Activated CD4-positive, CD25-positive, alpha-beta regulatory T cell (primary cell): ENCODE measurements at regions not wholly inside any gene's neighbourhood (a gene's known extent, or its start where the extent isn't known, plus 50 kb on each side); places are given as distances from the start of the nearest gene placed in this dataset.
"Not testable (repeated sequence)": the region's sequence is repeated elsewhere in the genome, so short reads cannot be mapped to it uniquely, and the experiment has no call there.

Experiments used
- DNase-seq, 4 experiments: peaks; one replicate each; lab custom pipeline; 2025; lab: John Stamatoyannopoulos, UW

DNA sequence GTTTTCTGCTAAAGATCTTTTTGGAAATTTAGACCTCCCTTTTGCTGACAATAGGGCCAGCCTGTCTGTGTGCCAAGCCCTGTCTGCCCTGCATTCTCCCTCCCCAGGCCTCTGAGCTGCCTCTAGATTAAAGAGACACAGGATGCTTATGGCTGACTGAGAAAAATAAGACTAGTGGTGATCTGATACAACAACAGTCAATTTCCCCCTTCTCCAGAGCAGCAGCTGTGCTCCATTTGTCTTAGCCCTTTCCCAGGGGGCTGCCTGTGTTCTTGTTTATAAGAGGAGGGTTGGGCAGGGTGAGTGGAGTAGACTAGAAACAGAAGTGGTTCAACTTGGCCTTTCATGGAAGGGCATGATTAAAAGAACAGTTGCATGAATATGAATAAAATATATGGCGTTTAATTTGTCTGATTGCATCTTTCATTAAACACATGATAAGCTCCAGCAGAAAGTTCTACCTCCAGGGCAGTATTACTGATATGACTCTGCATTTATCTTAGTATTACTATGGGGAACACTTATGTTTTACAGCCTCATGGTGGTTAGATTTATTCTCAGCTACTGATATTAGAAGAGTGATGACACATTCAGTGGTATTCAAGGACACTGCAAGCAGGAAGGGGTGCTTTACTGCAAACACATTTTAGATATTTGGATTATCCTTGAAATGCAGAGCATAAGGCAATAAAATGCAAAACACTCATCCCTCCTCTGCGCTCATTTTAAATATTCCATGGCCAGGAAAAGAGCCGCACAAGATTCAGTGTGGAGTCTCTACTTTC, 150.2 kb upstream of the CLEC14A start:
- DNase-seq: no peak

- DNase-seq: no peak
Measured at GRCh38 chr14:38404616-38405015, 148.7 kb upstream of the CLEC14A start.

DNA sequence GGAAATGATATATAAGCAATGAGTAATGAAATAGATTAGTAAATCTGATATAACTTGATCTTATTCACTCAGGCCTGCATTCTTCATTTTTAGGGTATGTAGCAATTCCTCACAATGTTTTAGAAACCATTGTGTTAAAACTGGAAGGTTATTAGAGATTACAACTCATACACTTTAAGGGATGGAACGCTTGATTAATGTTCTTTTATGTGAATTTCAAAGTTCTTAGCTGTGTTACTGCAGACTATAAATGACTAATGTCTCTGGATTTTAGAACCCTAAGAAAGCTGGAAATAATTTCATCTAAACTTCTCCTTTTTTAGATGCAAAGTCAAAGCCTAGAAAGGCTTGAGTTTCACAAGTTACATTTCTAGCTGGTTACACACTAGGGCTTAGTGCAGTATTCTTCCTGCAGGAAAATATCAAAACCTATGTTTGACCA, 148.2 kb upstream of the CLEC14A start:
- no peak for DNase-seq

DNA sequence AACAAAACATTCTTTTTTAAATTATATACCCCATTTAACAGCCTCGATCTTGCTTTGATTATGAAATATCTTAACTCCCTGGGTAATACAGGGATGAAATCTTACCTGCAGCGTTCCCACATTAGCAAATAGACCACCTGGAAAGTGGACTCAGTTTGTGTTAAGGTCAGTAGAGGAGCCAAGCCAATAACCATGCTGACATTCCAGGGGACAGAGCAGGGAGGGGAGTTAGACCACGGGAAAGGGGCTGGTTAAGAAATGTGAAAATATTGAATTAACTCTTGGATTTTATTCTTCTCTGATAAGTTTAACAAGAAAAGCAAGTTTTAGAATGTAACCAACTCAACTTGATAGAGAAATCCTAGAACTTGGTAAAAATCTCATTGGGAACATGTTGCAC, 144.9 kb upstream of the CLEC14A start:
- no peak for DNase-seq

DNA sequence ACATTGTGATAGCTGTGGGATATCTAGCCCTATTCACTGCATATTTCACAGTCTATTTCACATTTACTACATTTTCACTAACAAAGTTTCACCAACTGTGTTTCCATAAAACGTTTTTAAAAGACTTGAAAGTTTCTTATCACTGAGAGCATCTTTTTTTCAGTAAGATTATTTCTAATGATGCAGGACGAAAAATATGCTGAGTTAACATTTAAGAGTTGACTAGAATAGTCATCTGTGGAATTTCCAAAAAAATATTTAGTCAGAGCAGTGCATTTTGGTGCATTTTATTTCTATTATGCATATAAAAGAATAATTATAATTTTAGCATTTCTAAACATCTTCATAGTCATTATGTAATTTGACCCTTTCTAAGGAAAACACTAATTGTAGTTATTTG, 143.8 kb upstream of the CLEC14A start:
- DNase-seq: no peak

GRCh38 chr14:38394767-38395166, 138.9 kb upstream of the CLEC14A start:
- no peak for DNase-seq

- DNase-seq: no peak
Measured at GRCh38 chr14:38394064-38394463, 138.2 kb upstream of the CLEC14A start.

DNA sequence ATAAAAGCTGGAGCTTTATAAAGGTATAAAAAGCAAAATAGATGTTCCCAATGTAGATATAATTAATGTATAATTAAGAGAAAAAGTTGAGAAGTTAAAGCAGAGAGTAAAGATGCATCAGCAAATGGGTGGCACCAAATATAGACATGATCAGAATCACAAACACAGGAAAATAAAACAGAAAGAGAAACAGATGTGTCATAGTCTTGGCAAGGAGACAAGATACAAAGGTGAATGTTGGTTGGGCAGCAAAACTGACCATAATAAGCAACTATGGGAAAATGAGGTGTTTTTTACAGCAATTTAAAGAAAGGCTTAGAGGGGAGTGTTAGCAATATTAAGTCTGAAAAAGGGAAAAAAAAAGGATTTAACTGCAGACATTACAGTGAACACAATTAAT, 135.4 kb upstream of the CLEC14A start:
- DNase-seq: no peak

- DNase-seq: no peak
Measured at GRCh38 chr14:38389681-38390080, 133.8 kb upstream of the CLEC14A start.

- DNase-seq: no peak
Measured at GRCh38 chr14:38387821-38388220, 131.9 kb upstream of the CLEC14A start.

GRCh38 chr14:38385836-38386235, 129.9 kb upstream of the CLEC14A start:
- no peak for DNase-seq

DNA sequence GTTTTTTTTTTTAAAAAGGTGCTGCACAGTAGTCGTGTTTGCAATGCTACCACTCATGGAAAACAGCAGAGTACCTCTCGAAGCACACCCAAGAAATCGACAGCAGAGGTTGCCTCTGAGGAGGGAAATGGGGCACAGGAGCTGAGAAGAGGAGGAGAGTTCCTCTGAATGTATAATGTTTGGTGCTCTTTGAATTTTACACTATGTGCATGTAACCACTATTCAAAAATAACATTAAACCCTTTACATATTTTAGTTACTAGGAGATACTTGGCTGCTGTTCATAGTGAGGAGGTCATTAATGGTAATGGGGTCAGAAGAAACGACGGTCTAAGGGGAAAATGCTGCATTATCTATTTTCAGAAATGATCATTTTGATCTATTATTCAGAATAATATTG, 129.4 kb upstream of the CLEC14A start:
- no peak for DNase-seq

- no peak for DNase-seq
Measured at GRCh38 chr14:38384741-38385140, 128.8 kb upstream of the CLEC14A start.

DNA sequence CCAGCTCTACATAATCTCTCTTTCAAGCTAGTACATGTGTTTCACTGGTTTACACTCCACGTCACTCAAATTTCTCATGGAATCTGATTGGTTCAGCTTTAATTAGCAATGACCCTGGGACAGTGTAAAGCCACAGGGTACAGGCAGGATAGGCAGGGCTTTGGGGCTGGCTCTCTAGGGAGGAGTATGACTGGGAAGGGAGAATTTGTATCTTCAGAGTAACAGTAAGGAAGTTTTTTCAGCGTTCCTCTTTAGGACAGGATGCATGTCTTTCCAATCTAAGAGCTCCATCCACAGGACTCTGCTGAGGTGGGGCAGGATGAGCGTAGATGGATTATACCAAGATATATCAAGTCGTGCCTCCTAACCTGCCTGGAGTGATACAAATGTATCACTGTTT, 112.0 kb upstream of the CLEC14A start:
- no peak for DNase-seq

GRCh38 chr14:38366374-38366773, 110.5 kb upstream of the CLEC14A start:
- no peak for DNase-seq

- DNase-seq: no peak
Measured at GRCh38 chr14:38363217-38363616, 107.3 kb upstream of the CLEC14A start.

- DNase-seq: no peak
Measured at GRCh38 chr14:38357557-38357956, 101.7 kb upstream of the CLEC14A start.

DNA sequence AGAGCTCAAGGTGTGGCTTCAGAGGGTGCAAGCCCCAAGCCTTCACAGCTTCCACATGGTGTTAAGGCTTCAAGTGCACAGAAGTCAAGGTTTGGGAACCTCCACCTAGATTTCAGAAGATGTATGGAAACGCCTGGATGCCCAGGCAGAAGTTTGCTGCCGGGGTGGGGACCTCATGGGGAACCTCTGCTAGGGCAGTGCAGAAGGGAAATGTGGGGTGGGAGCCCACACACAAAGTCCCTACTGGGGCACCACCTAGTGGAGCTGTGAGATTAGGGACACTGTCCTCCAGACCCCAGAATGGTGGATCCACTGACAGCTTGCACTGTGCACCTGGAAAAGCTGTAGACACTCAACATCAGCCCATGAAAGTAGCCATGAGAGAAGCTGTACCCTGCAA, 99.6 kb upstream of the CLEC14A start:
- not testable (repeated sequence) for DNase-seq

DNA sequence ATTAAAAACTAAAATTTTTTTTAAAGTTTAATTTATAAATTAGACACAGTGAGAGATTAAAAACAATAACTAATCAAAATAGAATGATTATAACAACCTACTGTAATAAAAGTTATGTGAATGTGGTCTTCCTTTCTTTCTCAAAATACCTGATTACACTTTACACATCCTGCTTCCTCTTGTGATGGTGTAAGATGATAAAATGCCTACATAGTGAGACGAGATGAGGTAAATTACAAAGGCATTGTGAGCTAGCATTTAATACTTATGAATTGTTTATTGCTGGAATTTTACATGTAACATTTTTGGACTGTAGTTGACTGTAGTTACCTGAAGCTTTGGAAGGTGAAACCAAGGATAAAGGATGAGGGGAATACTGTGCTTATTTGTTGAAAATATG, 94.2 kb upstream of the CLEC14A start:
- no peak for DNase-seq

GRCh38 chr14:38342803-38343202, 86.9 kb upstream of the CLEC14A start:
- DNase-seq: no peak

DNA sequence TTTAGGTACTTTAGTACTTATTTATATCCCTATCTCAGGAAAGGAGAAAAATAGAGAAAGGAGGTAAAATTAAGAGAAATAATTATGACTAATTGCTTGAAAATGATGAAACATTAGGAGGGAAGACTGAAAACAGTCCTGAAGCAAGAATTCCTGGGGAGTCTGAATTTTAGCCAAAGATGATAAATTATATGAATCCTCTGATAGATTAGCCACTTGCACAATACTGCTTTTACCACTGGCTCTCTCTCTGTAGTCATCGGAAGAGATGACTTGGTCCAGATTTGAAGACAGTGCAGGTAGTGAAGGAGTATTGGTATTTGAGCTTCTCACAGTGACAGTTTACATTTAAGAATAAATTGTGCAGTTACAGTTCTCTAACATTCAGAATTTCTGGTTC, 83.8 kb upstream of the CLEC14A start:
- DNase-seq: no peak

GRCh38 chr14:38336298-38336697, 80.4 kb upstream of the CLEC14A start:
- DNase-seq: no peak

DNA sequence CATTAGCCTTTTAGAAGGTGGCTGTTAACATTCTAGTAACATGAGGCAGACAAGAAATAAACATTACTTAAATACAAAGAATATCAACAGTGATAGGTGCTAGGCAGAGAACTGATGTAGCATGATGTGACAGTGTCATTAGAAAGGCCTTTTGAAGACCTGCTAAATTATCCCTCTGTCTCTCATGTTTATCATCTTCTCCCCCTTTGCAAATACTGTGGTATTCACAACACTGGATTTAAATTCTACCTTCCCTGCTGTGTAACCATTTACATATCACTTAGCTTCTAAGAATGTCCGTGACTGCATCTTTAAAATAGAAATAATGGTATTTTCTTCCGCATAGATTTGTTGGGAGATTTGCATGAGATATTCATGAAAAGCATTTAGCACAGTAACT, 74.4 kb upstream of the CLEC14A start:
- no peak for DNase-seq

DNA sequence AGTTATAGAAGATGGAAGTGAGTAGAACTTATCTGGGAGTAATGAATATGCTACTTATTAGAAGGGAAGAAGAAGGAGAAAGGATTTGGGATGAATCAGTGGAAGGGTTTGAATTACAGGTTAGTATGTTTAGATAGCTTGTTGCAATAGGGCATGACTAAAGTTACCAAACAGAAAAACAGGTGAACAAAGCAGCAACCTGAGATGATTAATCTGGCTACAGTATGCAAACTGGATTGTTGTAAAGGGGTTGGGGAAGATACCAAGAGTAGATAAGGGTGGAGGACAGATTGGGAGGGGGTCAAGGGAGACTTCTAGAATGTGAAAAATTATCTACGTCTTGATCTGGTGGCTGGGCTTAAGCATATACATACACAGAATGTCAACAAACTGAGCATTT, 73.4 kb upstream of the CLEC14A start:
- DNase-seq: no peak
